ENCODE measurements at regions not wholly inside any gene's neighbourhood (a gene's known extent, or its start where the extent isn't known, plus 50 kb on each side); places are given as distances from the start of the nearest gene placed in this dataset.

- Histone ChIP-seq H3K27me3 (no peaks in the 10 kb centered on the region), H3K4me1 (no peaks in the 10 kb centered on the region), H3K9me3 (no peaks in the 10 kb centered on the region), H3K9ac (no peak overlapping the region), H3K4me2 (no peak overlapping the region), H3K27ac (no peak overlapping the region), H3K4me3 (no peak overlapping the region), H3K36me3 (no peaks in the 10 kb centered on the region), H4K20me1 (no peaks in the 10 kb centered on the region)
- TF ChIP-seq Cebpa-rat (IDR thresholded peaks at IDR 0.05), result no peak
Observed at GRCh38 chr3:148464246-148464645, 233.5 kb upstream of the AGTR1 start.

- no peaks in the 10 kb centered on the region for H3K9me3 ChIP-seq
- no peak overlapping the region for H3K4me3 ChIP-seq
- H4K20me1 ChIP-seq, result no peaks in the 10 kb centered on the region
- no peak overlapping the region for H3K27ac ChIP-seq
- no peaks in the 10 kb centered on the region for H3K4me1 ChIP-seq
- H3K27me3 ChIP-seq, result no peaks in the 10 kb centered on the region
- H3K9ac ChIP-seq, result no peak overlapping the region
- H3K4me2 ChIP-seq, result no peak overlapping the region
- no peaks in the 10 kb centered on the region for H3K36me3 ChIP-seq
- TF ChIP-seq Cebpa-rat (IDR thresholded peaks at IDR 0.05), result no peak
Observed at GRCh38 chr3:148466143-148466542, 231.6 kb upstream of the AGTR1 start.

GRCh38 chr3:148466980-148467740 lies 230.5 kb upstream of the AGTR1 start:
- H3K4me1 ChIP-seq, result no peaks in the 10 kb centered on the region
- H3K27ac ChIP-seq, result no peak overlapping the region
- H3K27me3 ChIP-seq, result no peaks in the 10 kb centered on the region
- no peaks in the 10 kb centered on the region for H3K36me3 ChIP-seq
- no peak overlapping the region for H3K4me2 ChIP-seq
- H4K20me1 ChIP-seq, result no peaks in the 10 kb centered on the region
- H3K4me3 ChIP-seq, result no peak overlapping the region
- no peak overlapping the region for H3K9ac ChIP-seq
- no peak for TF ChIP-seq Cebpa-rat (IDR thresholded peaks at IDR 0.05)
- H3K9me3 ChIP-seq, result no peaks in the 10 kb centered on the region

- no peaks in the 10 kb centered on the region for H3K36me3 ChIP-seq
- H3K4me1 ChIP-seq, result no peaks in the 10 kb centered on the region
- H3K27ac ChIP-seq, result no peak overlapping the region
- no peak overlapping the region for H3K4me3 ChIP-seq
- H4K20me1 ChIP-seq, result no peaks in the 10 kb centered on the region
- H3K9me3 ChIP-seq, result peaks cover 6% of the 10 kb centered on the region
- no peak overlapping the region for H3K4me2 ChIP-seq
- H3K27me3 ChIP-seq, result no peaks in the 10 kb centered on the region
- no peak for TF ChIP-seq Cebpa-rat (IDR thresholded peaks at IDR 0.05)
- no peak overlapping the region for H3K9ac ChIP-seq
Observed at GRCh38 chr3:148477375-148477774, 220.3 kb upstream of the AGTR1 start.

GRCh38 chr3:148493631-148494030 lies 204.1 kb upstream of the AGTR1 start:
- Histone ChIP-seq H4K20me1 (no peaks in the 10 kb centered on the region), H3K4me3 (no peak overlapping the region), H3K9ac (no peak overlapping the region), H3K36me3 (no peaks in the 10 kb centered on the region), H3K27ac (no peak overlapping the region), H3K4me2 (no peak overlapping the region), H3K9me3 (no peaks in the 10 kb centered on the region), H3K4me1 (no peaks in the 10 kb centered on the region), H3K27me3 (no peaks in the 10 kb centered on the region)
- TF ChIP-seq Cebpa-rat (IDR thresholded peaks at IDR 0.05), result no peak

- Histone ChIP-seq H3K4me2 (no peak overlapping the region), H3K27me3 (no peaks in the 10 kb centered on the region)
Observed at GRCh38 chr3:148494451-148494850, 203.3 kb upstream of the AGTR1 start.

GRCh38 chr3:148500881-148501280 lies 196.8 kb upstream of the AGTR1 start:
- Histone ChIP-seq H3K9ac (no peak overlapping the region), H3K4me2 (no peak overlapping the region), H4K20me1 (no peaks in the 10 kb centered on the region), H3K27ac (no peak overlapping the region), H3K4me3 (no peak overlapping the region), H3K27me3 (no peaks in the 10 kb centered on the region), H3K36me3 (no peaks in the 10 kb centered on the region), H3K4me1 (no peaks in the 10 kb centered on the region), H3K9me3 (no peaks in the 10 kb centered on the region)
- no peak for TF ChIP-seq Cebpa-rat (IDR thresholded peaks at IDR 0.05)

More at GRCh38 chr3:148494451-148494850, 203.3 kb upstream of the AGTR1 start:
- H3K9ac ChIP-seq, result no peak overlapping the region
- H3K36me3 ChIP-seq, result no peaks in the 10 kb centered on the region
- no peaks in the 10 kb centered on the region for H3K4me1 ChIP-seq
- no peak overlapping the region for H3K27ac ChIP-seq
- H3K4me3 ChIP-seq, result no peak overlapping the region
- TF ChIP-seq Cebpa-rat (IDR thresholded peaks at IDR 0.05), result no peak
- H3K9me3 ChIP-seq, result no peaks in the 10 kb centered on the region
- no peaks in the 10 kb centered on the region for H4K20me1 ChIP-seq

- H4K20me1 ChIP-seq, result no peaks in the 10 kb centered on the region
- no peak for TF ChIP-seq Cebpa-rat (IDR thresholded peaks at IDR 0.05)
- H3K36me3 ChIP-seq, result no peaks in the 10 kb centered on the region
- no peak overlapping the region for H3K9ac ChIP-seq
- no peak overlapping the region for H3K4me2 ChIP-seq
- H3K4me3 ChIP-seq, result no peak overlapping the region
- no peaks in the 10 kb centered on the region for H3K27me3 ChIP-seq
- H3K4me1 ChIP-seq, result peaks cover 8% of the 10 kb centered on the region; the same call in 1 of the 2 replicates
- H3K9me3 ChIP-seq, result no peaks in the 10 kb centered on the region
- no peak overlapping the region for H3K27ac ChIP-seq
Observed at GRCh38 chr3:148510116-148510515, 187.6 kb upstream of the AGTR1 start.

- no peaks in the 10 kb centered on the region for H4K20me1 ChIP-seq
- H3K4me3 ChIP-seq, result no peak overlapping the region
- no peaks in the 10 kb centered on the region for H3K27me3 ChIP-seq
- no peaks in the 10 kb centered on the region for H3K9me3 ChIP-seq
- no peak for TF ChIP-seq Cebpa-rat (IDR thresholded peaks at IDR 0.05)
- H3K36me3 ChIP-seq, result no peaks in the 10 kb centered on the region
- H3K4me1 ChIP-seq, result peaks cover 8% of the 10 kb centered on the region; the same call in 1 of the 2 replicates
- H3K4me2 ChIP-seq, result no peak overlapping the region
- H3K27ac ChIP-seq, result no peak overlapping the region
- H3K9ac ChIP-seq, result no peak overlapping the region
Observed at GRCh38 chr3:148510561-148510960, 187.1 kb upstream of the AGTR1 start.

- H3K4me2 ChIP-seq, result no peak overlapping the region
- H3K9ac ChIP-seq, result no peak overlapping the region
Observed at GRCh38 chr3:148512648-148513047, 185.1 kb upstream of the AGTR1 start.

More at GRCh38 chr3:148512648-148513047, 185.1 kb upstream of the AGTR1 start:
- H3K36me3 ChIP-seq, result no peaks in the 10 kb centered on the region
- no peaks in the 10 kb centered on the region for H4K20me1 ChIP-seq
- H3K27me3 ChIP-seq, result no peaks in the 10 kb centered on the region
- no peak overlapping the region for H3K27ac ChIP-seq
- no peak for TF ChIP-seq Cebpa-rat (IDR thresholded peaks at IDR 0.05)
- no peaks in the 10 kb centered on the region for H3K9me3 ChIP-seq
- H3K4me1 ChIP-seq, result peaks cover 8% of the 10 kb centered on the region; the same call in 1 of the 2 replicates
- H3K4me3 ChIP-seq, result no peak overlapping the region

All from BLaER1 (cell line).